GM12878 (cell line): ENCODE measurements at regions not wholly inside any gene's neighbourhood (a gene's known extent, or its start where the extent isn't known, plus 50 kb on each side); places are given as distances from the start of the nearest gene placed in this dataset.

ENCODE experiments used
- ATAC-seq: fragments of 200-7000 bp; cut with Tn5 transposase; 3 replicates; pipeline ENCODE4 v1.9.1; 2020; ENCODE audit warnings: mild to moderate bottlenecking, moderate library complexity
- BruUV-seq: library from RNA; stranded (reverse); fragments of 400-500 nt; replicated peaks from 2 replicates; lab custom pipeline; 2021; lab: Mats Ljungman, UMichigan
- CTCF ChIA-PET: fragments of 300-600 bp; sonication (Branson Sonifier 250); formaldehyde crosslinking; extraction: SDS; loops from one replicate; lab custom pipeline; 2021; ENCODE audit warnings: inconsistent platforms; lab: Yijun Ruan, JAX
- POLR2A ChIA-PET: fragments of 350-600 bp; formaldehyde crosslinking; extraction: SDS; loops from one replicate; lab custom pipeline; 2021; ENCODE audit warnings: inconsistent platforms; lab: Charles Lee
- RAD21 ChIA-PET: fragments of 300-600 bp; sonication (Branson Sonifier 250); formaldehyde crosslinking; loops from one replicate; lab custom pipeline; 2023; ENCODE audit warnings: antibody characterized with exemption; ENCODE audit not compliant: unreplicated experiment; lab: Charles Lee
- SMC1A ChIA-PET: fragments of 300-600 bp; sonication (Branson Sonifier 250); formaldehyde crosslinking; loops from one replicate; lab custom pipeline; 2023; ENCODE audit not compliant: unreplicated experiment, uncharacterized antibody; lab: Charles Lee
- DNase-seq: peaks from one replicate; pipeline ENCODE4 v3.0.0-alpha.2; 2011; ENCODE audit warnings: low read depth, low spot score
- FAIRE-seq: peaks from 3 replicates; lab custom pipeline; 2011; peaks lifted over from hg19 to GRCh38; lab: Jason Lieb, UNC
- H2AFZ ChIP-seq: 2 replicates; pipeline ENCODE4 v1.6.0; 2011; ENCODE audit warnings: low read depth, low read length, control low read depth; ENCODE audit not compliant: control insufficient read depth
- H3K27ac ChIP-seq: 2 replicates; pipeline ENCODE4 v1.5.1; 2011; ENCODE audit warnings: control low read depth; ENCODE audit not compliant: control insufficient read depth, insufficient read depth
- H3K27me3 ChIP-seq, 2 experiments: replicated peaks in 1 of 2; 2 replicates each; pipeline versions ENCODE4 v1.6.0 to v1.6.1; 2011; ENCODE audit warnings: low read length in 1 of 2; ENCODE audit not compliant: control insufficient read depth in 2 of 2, insufficient read depth in 2 of 2
- H3K36me3 ChIP-seq, 2 experiments: 2 replicates each; pipeline ENCODE4 v1.5.1; 2011; ENCODE audit warnings: low read length in 1 of 2; ENCODE audit not compliant: control insufficient read depth in 2 of 2, insufficient read depth in 2 of 2
- H3K4me1 ChIP-seq: 2 replicates; pipeline ENCODE4 v1.6.1; 2011; ENCODE audit warnings: mild to moderate bottlenecking, low read length, moderate library complexity, mixed read lengths; ENCODE audit not compliant: control insufficient read depth, insufficient read depth
- H3K4me2 ChIP-seq: 2 replicates; pipeline ENCODE4 v1.6.0; 2011; ENCODE audit warnings: control low read depth; ENCODE audit not compliant: control insufficient read depth, insufficient read depth
- H3K4me3 ChIP-seq: fragments of 200-600 bp; sonication (generic); 2 replicates; pipeline ENCODE4 v1.5.1; 2016
- H3K79me2 ChIP-seq: 2 replicates; pipeline ENCODE4 v1.6.0; 2011; ENCODE audit warnings: low read length; ENCODE audit not compliant: control insufficient read depth, insufficient read depth
- H3K9ac ChIP-seq: 2 replicates; pipeline ENCODE4 v1.8.0; 2011; ENCODE audit warnings: low read length, control low read depth, mixed read lengths; ENCODE audit not compliant: control insufficient read depth, insufficient read depth
- H3K9me3 ChIP-seq: replicated peaks from 3 replicates; pipeline ENCODE4 v1.5.1; 2011; ENCODE audit warnings: mild to moderate bottlenecking, low read length; ENCODE audit not compliant: control insufficient read depth, insufficient read depth
- H4K20me1 ChIP-seq: 2 replicates; pipeline ENCODE4 v1.6.0; 2011; ENCODE audit not compliant: control insufficient read depth, insufficient read depth
- BMI1 ChIP-seq: fragments of 450-650 bp; IDR thresholded peaks from 2 replicates; pipeline ENCODE4 v1.6.1; 2016; ENCODE audit warnings: mild to moderate bottlenecking, moderate library complexity, borderline replicate concordance
- E4F1 ChIP-seq: fragments of 450-650 bp; IDR thresholded peaks from 2 replicates; pipeline ENCODE4 v1.6.1; 2018; ENCODE audit warnings: borderline replicate concordance, mild to moderate bottlenecking; ENCODE audit not compliant: partially characterized antibody
- EED ChIP-seq: sonication (generic); IDR thresholded peaks from 2 replicates; pipeline ENCODE4 v1.6.1; 2016; ENCODE audit warnings: antibody characterized with exemption, low read depth
- EZH2 ChIP-seq: IDR thresholded peaks from 2 replicates; pipeline ENCODE4 v1.6.1; 2012; ENCODE audit warnings: low read depth, mild to moderate bottlenecking, control low read depth, inconsistent platforms, low read length, borderline replicate concordance; ENCODE audit not compliant: control insufficient read depth
- MTA2 ChIP-seq: fragments of 450-650 bp; IDR thresholded peaks from 2 replicates; pipeline ENCODE4 v1.6.1; 2016; ENCODE audit warnings: low read depth, mild to moderate bottlenecking, moderate library complexity
- NR2C2 ChIP-seq: IDR thresholded peaks from 2 replicates; pipeline ENCODE4 v1.6.1; 2011; ENCODE audit warnings: borderline replicate concordance, low read depth; ENCODE audit not compliant: control insufficient read depth, insufficient read length
- PAX8 ChIP-seq: fragments of 450-650 bp; IDR thresholded peaks from 2 replicates; pipeline ENCODE4 v1.6.1; 2017; ENCODE audit warnings: mild to moderate bottlenecking, moderate library complexity
- POLR2A ChIP-seq: IDR thresholded peaks from 2 replicates; pipeline ENCODE4 v1.6.1; 2011; ENCODE audit warnings: low read depth, mild to moderate bottlenecking, low read length
- RCOR1 ChIP-seq: conservative IDR thresholded peaks from 2 replicates; pipeline ENCODE4 v1.6.1; 2012; ENCODE audit warnings: low read depth, low read length, improper control_type of control experiment
- RELA ChIP-seq: fragments of 450-650 bp; IDR thresholded peaks from 2 replicates; pipeline ENCODE4 v1.8.0; 2014; ENCODE audit warnings: borderline replicate concordance; ENCODE audit not compliant: partially characterized antibody
- SMARCA5 ChIP-seq: fragments of 450-650 bp; IDR thresholded peaks from 2 replicates; pipeline ENCODE4 v1.6.1; 2017; ENCODE audit warnings: mild to moderate bottlenecking
- STAT3 ChIP-seq: IDR thresholded peaks from 2 replicates; pipeline ENCODE4 v1.6.1; 2011; ENCODE audit warnings: low read depth, low read length, improper control_type of control experiment
- ZZZ3 ChIP-seq: IDR thresholded peaks from 2 replicates; pipeline ENCODE4 v1.6.1; 2011; ENCODE audit warnings: low read depth; ENCODE audit not compliant: control insufficient read depth, insufficient read length
- WGBS: methylation state at CpG from one replicate; pipeline ENCODE4 v1.1.6; 2016; ENCODE audit warnings: low lambda C conversion rate; ENCODE audit not compliant: insufficient replicate concordance, insufficient coverage; ENCODE audit errors: missing lambda C conversion rate; 5-methylcytosine and 5-hydroxymethylcytosine counted together
- in situ Hi-C: fragments of 300-500 bp; cut with MboI; formaldehyde crosslinking; loops from 9 replicates; pipeline ENCODE4 v1.14.3; 2018; ENCODE audit warnings: mixed read lengths
- intact Hi-C: fragments of 100-400 bp; cut with micrococcal nuclease; formaldehyde crosslinking; loops from one replicate; pipeline ENCODE4 v1.14.2; 2022; ENCODE audit not compliant: unreplicated experiment
- TF ChIP-seq, protein P1 (sequence below): fragments of 450-650 bp; formaldehyde crosslinking; IDR thresholded peaks from 2 replicates; pipeline ENCODE4 v1.4.0; 2022; ENCODE audit warnings: mild to moderate bottlenecking, moderate library complexity

GRCh38 chr2:11904941-11905340 lies 158.5 kb downstream of the LPIN1 start:
- H3K79me2 ChIP-seq, result peaks cover 7% of the 10 kb centered on the region
- ChIA-PET CTCF (interaction anchor here (0.8 to 2.2 kb wide), 8 partner anchors 10 to 76 kb away, joined by 3 to 11 read pairs (median 6); no protein-coding TSS in a partner anchor), POLR2A (interaction anchor here (0.6 to 1.5 kb wide), 4 partner anchors 9 to 75 kb away, joined by 3 to 5 read pairs (median 3); no protein-coding TSS in a partner anchor), SMC1A (interaction anchor here (0.6 to 2.6 kb wide), 17 partner anchors 9 to 215 kb away, joined by 3 to 20 read pairs (median 3); no protein-coding TSS in a partner anchor), RAD21 (interaction anchor here (1.0 to 2.9 kb wide), 12 partner anchors 10 to 811 kb away, joined by 3 to 19 read pairs (median 6); partner anchors contain the start of gene TRIB2)
- H3K27ac ChIP-seq, result no peak overlapping the region
- H3K27me3 ChIP-seq, result no peaks in the 10 kb centered on the region
- 81% methylated on average over 3 of the region's 3 CpGs for WGBS
- BruUV-seq, result no TSS peak
- H3K9me3 ChIP-seq, result no peaks in the 10 kb centered on the region; the same call in 2 of the 3 replicates
- H4K20me1 ChIP-seq, result no peaks in the 10 kb centered on the region
- no peaks in the 10 kb centered on the region for H3K4me1 ChIP-seq
- no peak overlapping the region for H3K9ac ChIP-seq
- intact Hi-C loops, result no loop called here
- FAIRE-seq (no peak), ATAC-seq (no peak), DNase-seq (no peak)
- H3K4me2 ChIP-seq, result no peak overlapping the region
- H2AFZ ChIP-seq, result no peak overlapping the region
- H3K36me3 ChIP-seq, result peaks cover 0 to 32% of the 10 kb centered on the region in 2 experiments; a peak in 2 of 4 replicates
- in situ Hi-C loops, result no loop called here
- no peak overlapping the region for H3K4me3 ChIP-seq
- TF ChIP-seq E4F1 (no peak), EED (no peak), RELA (no peak), ZZZ3 (no peak), SMARCA5 (no peak), RCOR1 (no peak), NR2C2 (no peak), STAT3 (no peak), POLR2A (no peak), PAX8 (no peak), BMI1 (no peak), EZH2 (no peak), MTA2 (no peak)
- TF ChIP-seq, protein P1, sequence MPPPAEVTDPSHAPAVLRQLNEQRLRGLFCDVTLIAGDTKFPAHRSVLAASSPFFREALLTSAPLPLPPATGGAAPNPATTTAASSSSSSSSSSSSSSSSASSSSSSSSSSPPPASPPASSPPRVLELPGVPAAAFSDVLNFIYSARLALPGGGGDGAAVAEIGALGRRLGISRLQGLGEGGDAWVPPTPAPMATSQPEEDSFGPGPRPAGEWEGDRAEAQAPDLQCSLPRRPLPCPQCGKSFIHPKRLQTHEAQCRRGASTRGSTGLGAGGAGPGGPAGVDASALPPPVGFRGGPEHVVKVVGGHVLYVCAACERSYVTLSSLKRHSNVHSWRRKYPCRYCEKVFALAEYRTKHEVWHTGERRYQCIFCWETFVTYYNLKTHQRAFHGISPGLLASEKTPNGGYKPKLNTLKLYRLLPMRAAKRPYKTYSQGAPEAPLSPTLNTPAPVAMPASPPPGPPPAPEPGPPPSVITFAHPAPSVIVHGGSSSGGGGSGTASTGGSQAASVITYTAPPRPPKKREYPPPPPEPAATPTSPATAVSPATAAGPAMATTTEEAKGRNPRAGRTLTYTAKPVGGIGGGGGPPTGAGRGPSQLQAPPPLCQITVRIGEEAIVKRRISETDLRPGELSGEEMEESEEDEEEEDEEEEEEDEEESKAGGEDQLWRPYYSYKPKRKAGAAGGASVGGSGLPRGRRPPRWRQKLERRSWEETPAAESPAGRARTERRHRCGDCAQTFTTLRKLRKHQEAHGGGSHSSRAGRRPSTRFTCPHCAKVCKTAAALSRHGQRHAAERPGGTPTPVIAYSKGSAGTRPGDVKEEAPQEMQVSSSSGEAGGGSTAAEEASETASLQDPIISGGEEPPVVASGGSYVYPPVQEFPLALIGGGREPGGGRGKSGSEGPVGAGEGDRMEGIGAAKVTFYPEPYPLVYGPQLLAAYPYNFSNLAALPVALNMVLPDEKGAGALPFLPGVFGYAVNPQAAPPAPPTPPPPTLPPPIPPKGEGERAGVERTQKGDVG, result no peak
